ENCODE measurements at regions not wholly inside any gene's neighbourhood (a gene's known extent, or its start where the extent isn't known, plus 50 kb on each side); places are given as distances from the start of the nearest gene placed in this dataset.

GRCh38 chr6:158920311-158920905 is 79.6 kb downstream of the RSPH3 start:
- Mint-ChIP-seq H3K36me3 (ENCODE audit: low read depth) (no peaks in the 10 kb centered on the region), H3K4me1 (ENCODE audit: low read depth) (peaks cover 4% of the 10 kb centered on the region), H3K27ac (ENCODE audit: unreplicated experiment) (no peak overlapping the region), H3K9me3 (ENCODE audit: low read depth) (no peaks in the 10 kb centered on the region), H3K4me3 (ENCODE audit: unreplicated experiment) (no peak overlapping the region), H3K27me3 (ENCODE audit: low read depth) (no peaks in the 10 kb centered on the region)
- no peak for TF ChIP-seq CTCF (IDR thresholded peaks at IDR 0.05)
- no peak for DNase-seq (ENCODE audit: low spot score)

- no peak for DNase-seq (ENCODE audit: low spot score)
- Mint-ChIP-seq H3K9me3 (ENCODE audit: low read depth) (no peaks in the 10 kb centered on the region), H3K27me3 (ENCODE audit: low read depth) (no peaks in the 10 kb centered on the region), H3K27ac (ENCODE audit: unreplicated experiment) (no peak overlapping the region), H3K4me3 (ENCODE audit: unreplicated experiment) (no peak overlapping the region), H3K4me1 (ENCODE audit: low read depth) (peaks cover 4% of the 10 kb centered on the region), H3K36me3 (ENCODE audit: low read depth) (no peaks in the 10 kb centered on the region)
- TF ChIP-seq CTCF (IDR thresholded peaks at IDR 0.05): no peak
Measured at GRCh38 chr6:158919865-158920264, 80.1 kb downstream of the RSPH3 start.

- H3K4me3 Mint-ChIP-seq (ENCODE audit: unreplicated experiment): no peak overlapping the region
- TF ChIP-seq CTCF (IDR thresholded peaks at IDR 0.05): no peak
- no peak for DNase-seq (ENCODE audit: low spot score)
- H3K27me3 Mint-ChIP-seq (ENCODE audit: low read depth): no peaks in the 10 kb centered on the region
- H3K36me3 Mint-ChIP-seq (ENCODE audit: low read depth): no peaks in the 10 kb centered on the region
- no peak overlapping the region for H3K27ac Mint-ChIP-seq (ENCODE audit: unreplicated experiment)
- H3K4me1 Mint-ChIP-seq (ENCODE audit: low read depth): peaks cover 4% of the 10 kb centered on the region
- no peaks in the 10 kb centered on the region for H3K9me3 Mint-ChIP-seq (ENCODE audit: low read depth)
Measured at GRCh38 chr6:158916617-158917016, 83.4 kb downstream of the RSPH3 start.

- Mint-ChIP-seq H3K4me1 (ENCODE audit: low read depth) (peaks cover 4% of the 10 kb centered on the region), H3K27ac (ENCODE audit: unreplicated experiment) (no peak overlapping the region)
Measured at GRCh38 chr6:158914923-158915322, 85.1 kb downstream of the RSPH3 start.

GRCh38 chr6:158913580-158913979 is 86.4 kb downstream of the RSPH3 start:
- Mint-ChIP-seq H3K27ac (ENCODE audit: unreplicated experiment) (no peak overlapping the region), H3K4me3 (ENCODE audit: unreplicated experiment) (no peak overlapping the region), H3K9me3 (ENCODE audit: low read depth) (no peaks in the 10 kb centered on the region), H3K27me3 (ENCODE audit: low read depth) (no peaks in the 10 kb centered on the region), H3K36me3 (ENCODE audit: low read depth) (no peaks in the 10 kb centered on the region), H3K4me1 (ENCODE audit: low read depth) (peaks cover 4% of the 10 kb centered on the region)
- TF ChIP-seq CTCF (IDR thresholded peaks at IDR 0.05): no peak
- no peak for DNase-seq (ENCODE audit: low spot score)

More at GRCh38 chr6:158914923-158915322, 85.1 kb downstream of the RSPH3 start:
- DNase-seq (ENCODE audit: low spot score): no peak
- Mint-ChIP-seq H3K4me3 (ENCODE audit: unreplicated experiment) (no peak overlapping the region), H3K36me3 (ENCODE audit: low read depth) (no peaks in the 10 kb centered on the region), H3K9me3 (ENCODE audit: low read depth) (no peaks in the 10 kb centered on the region), H3K27me3 (ENCODE audit: low read depth) (no peaks in the 10 kb centered on the region)
- no peak for TF ChIP-seq CTCF (IDR thresholded peaks at IDR 0.05)
